ENCODE measurements at regions not wholly inside any gene's neighbourhood (a gene's known extent, or its start where the extent isn't known, plus 50 kb on each side); places are given as distances from the start of the nearest gene placed in this dataset.

GRCh38 chr2:183809404-183809803 is 685.2 kb downstream of the NUP35 start:
- TF ChIP-seq CTCF (IDR thresholded peaks at IDR 0.05) (no peak), POLR2A (IDR thresholded peaks at IDR 0.05) (no peak)

All from thyroid gland (tissue), 4 donors.